ENCODE measurements at regions not wholly inside any gene's neighbourhood (a gene's known extent, or its start where the extent isn't known, plus 50 kb on each side); places are given as distances from the start of the nearest gene placed in this dataset.
A peak's percentile ranks its signal among the peaks of the same experiment; 100 is the strongest.

- DNase-seq (ENCODE audit: low spot score): no peak
Observed at GRCh38 chr6:91117550-91117949, 530.7 kb upstream of the MAP3K7 start.

- DNase-seq (ENCODE audit: low spot score): no peak
Observed at GRCh38 chr6:91114123-91114708, 527.3 kb upstream of the MAP3K7 start.

- peak; percentile 16 for DNase-seq (ENCODE audit: low spot score)
Observed at GRCh38 chr6:91106083-91106482, 519.2 kb upstream of the MAP3K7 start.

- no peak for DNase-seq (ENCODE audit: low spot score)
Observed at GRCh38 chr6:91105532-91105931, 518.7 kb upstream of the MAP3K7 start.

- DNase-seq (ENCODE audit: low spot score): no peak
Observed at GRCh38 chr6:91099479-91099878, 512.6 kb upstream of the MAP3K7 start.

- no peak for DNase-seq (ENCODE audit: low spot score)
Observed at GRCh38 chr6:91098006-91098405, 511.1 kb upstream of the MAP3K7 start.

- no peak for DNase-seq (ENCODE audit: low spot score)
Observed at GRCh38 chr6:91097364-91097763, 510.5 kb upstream of the MAP3K7 start.

GRCh38 chr6:91094806-91095475, 508.1 kb upstream of the MAP3K7 start:
- no peak for DNase-seq (ENCODE audit: low spot score)

GRCh38 chr6:91094341-91094740, 507.5 kb upstream of the MAP3K7 start:
- no peak for DNase-seq (ENCODE audit: low spot score)

GRCh38 chr6:91088976-91089375, 502.1 kb upstream of the MAP3K7 start:
- no peak for DNase-seq (ENCODE audit: low spot score)

GRCh38 chr6:91088515-91088914, 501.6 kb upstream of the MAP3K7 start:
- DNase-seq (ENCODE audit: low spot score): no peak

- no peak for DNase-seq (ENCODE audit: low spot score)
Observed at GRCh38 chr6:91087908-91088307, 501.0 kb upstream of the MAP3K7 start.

- DNase-seq (ENCODE audit: low spot score): no peak
Observed at GRCh38 chr6:91083211-91083610, 496.3 kb upstream of the MAP3K7 start.

- no peak for DNase-seq (ENCODE audit: low spot score)
Observed at GRCh38 chr6:91082311-91082832, 495.5 kb upstream of the MAP3K7 start.

GRCh38 chr6:91081452-91082067, 494.7 kb upstream of the MAP3K7 start:
- peak; percentile 8 for DNase-seq (ENCODE audit: low spot score)

GRCh38 chr6:91080871-91081270, 494.0 kb upstream of the MAP3K7 start:
- no peak for DNase-seq (ENCODE audit: low spot score)

GRCh38 chr6:91079969-91080368, 493.1 kb upstream of the MAP3K7 start:
- no peak for DNase-seq (ENCODE audit: low spot score)

GRCh38 chr6:91075244-91075976, 488.5 kb upstream of the MAP3K7 start:
- DNase-seq (ENCODE audit: low spot score): no peak

GRCh38 chr6:91063362-91063761, 476.5 kb upstream of the MAP3K7 start:
- DNase-seq (ENCODE audit: low spot score): no peak

GRCh38 chr6:91057689-91058088, 470.8 kb upstream of the MAP3K7 start:
- no peak for DNase-seq (ENCODE audit: low spot score)

GRCh38 chr6:91055959-91056358, 469.1 kb upstream of the MAP3K7 start:
- no peak for DNase-seq (ENCODE audit: low spot score)
